HCT116 (cell line): ENCODE measurements at regions not wholly inside any gene's neighbourhood (a gene's known extent, or its start where the extent isn't known, plus 50 kb on each side); places are given as distances from the start of the nearest gene placed in this dataset.

Experiments used
- CBX3 ChIP-seq: IDR thresholded peaks from 2 replicates; pipeline ENCODE4 v1.6.1; 2012; ENCODE audit warnings: low read depth
- CTCF ChIP-seq, 3 experiments: fragments of 200-600 bp in 1 of 3; sonication (generic) in 1 of 3; IDR thresholded peaks in 2 of 3; conservative IDR thresholded peaks in 1 of 3; 2 replicates each; pipeline ENCODE4 v1.5.1; 2012 to 2017; ENCODE audit warnings: low read depth in 2 of 3, low read length in 2 of 3, antibody characterized with exemption in 1 of 3, borderline replicate concordance in 1 of 3, control low read depth in 1 of 3, mild to moderate bottlenecking in 1 of 3, mixed read lengths in 1 of 3, mixed run types in 1 of 3, moderate library complexity in 1 of 3; ENCODE audit not compliant: insufficient read depth in 1 of 3
- EZH2 ChIP-seq: fragments of 200-600 bp; sonication (generic); IDR thresholded peaks from 2 replicates; pipeline ENCODE4 v1.6.1; 2017; ENCODE audit warnings: antibody characterized with exemption, mixed run types
- JUND ChIP-seq: IDR thresholded peaks from 2 replicates; pipeline ENCODE4 v1.6.1; 2012
- MAX ChIP-seq: IDR thresholded peaks from 2 replicates; pipeline ENCODE4 v1.6.1; 2012
- POLR2A ChIP-seq: IDR thresholded peaks from 2 replicates; pipeline ENCODE4 v1.7.0; 2011; ENCODE audit warnings: borderline replicate concordance; ENCODE audit not compliant: insufficient read depth, insufficient read length; ENCODE audit errors: extremely low read depth
- POLR2AphosphoS5 ChIP-seq: IDR thresholded peaks from 2 replicates; pipeline ENCODE4 v1.6.1; 2011; ENCODE audit warnings: mild to moderate bottlenecking, low read depth, low read length, moderate library complexity
- SP1 ChIP-seq: IDR thresholded peaks from 2 replicates; pipeline ENCODE4 v1.6.1; 2012; ENCODE audit warnings: low read depth
- YY1 ChIP-seq: IDR thresholded peaks from 2 replicates; pipeline ENCODE4 v1.6.1; 2011; ENCODE audit warnings: low read length, low read depth, moderate library complexity, mild to moderate bottlenecking; ENCODE audit not compliant: insufficient replicate concordance; ENCODE audit errors: extremely low read depth
- TF ChIP-seq, protein P1 (sequence below): IDR thresholded peaks from 2 replicates; pipeline ENCODE4 v1.6.1; 2011; ENCODE audit warnings: mild to moderate bottlenecking, low read length, moderate library complexity; ENCODE audit not compliant: insufficient replicate concordance; ENCODE audit errors: extremely low read depth
- TF ChIP-seq, protein P2 (sequence below): IDR thresholded peaks from 2 replicates; pipeline ENCODE4 v1.6.1; 2012; ENCODE audit warnings: low read depth

GRCh38 chr3:118472586-118472985 is 562.1 kb downstream of the IGSF11 start:
- no peak for TF ChIP-seq CTCF (IDR thresholded peaks at IDR 0.05 in 2 of 3, conservative IDR thresholded peaks at IDR 0.05 in 1 of 3; ENCODE audit: borderline replicate concordance in 1 of 3, insufficient read depth in 1 of 3, low read depth in 2 of 3, low read length in 2 of 3)
- no peak for TF ChIP-seq POLR2AphosphoS5
- TF ChIP-seq SP1: no peak
- TF ChIP-seq CBX3: no peak
- TF ChIP-seq POLR2A: no peak
- TF ChIP-seq, protein P1, sequence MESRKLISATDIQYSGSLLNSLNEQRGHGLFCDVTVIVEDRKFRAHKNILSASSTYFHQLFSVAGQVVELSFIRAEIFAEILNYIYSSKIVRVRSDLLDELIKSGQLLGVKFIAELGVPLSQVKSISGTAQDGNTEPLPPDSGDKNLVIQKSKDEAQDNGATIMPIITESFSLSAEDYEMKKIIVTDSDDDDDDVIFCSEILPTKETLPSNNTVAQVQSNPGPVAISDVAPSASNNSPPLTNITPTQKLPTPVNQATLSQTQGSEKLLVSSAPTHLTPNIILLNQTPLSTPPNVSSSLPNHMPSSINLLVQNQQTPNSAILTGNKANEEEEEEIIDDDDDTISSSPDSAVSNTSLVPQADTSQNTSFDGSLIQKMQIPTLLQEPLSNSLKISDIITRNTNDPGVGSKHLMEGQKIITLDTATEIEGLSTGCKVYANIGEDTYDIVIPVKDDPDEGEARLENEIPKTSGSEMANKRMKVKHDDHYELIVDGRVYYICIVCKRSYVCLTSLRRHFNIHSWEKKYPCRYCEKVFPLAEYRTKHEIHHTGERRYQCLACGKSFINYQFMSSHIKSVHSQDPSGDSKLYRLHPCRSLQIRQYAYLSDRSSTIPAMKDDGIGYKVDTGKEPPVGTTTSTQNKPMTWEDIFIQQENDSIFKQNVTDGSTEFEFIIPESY: no peak
- TF ChIP-seq MAX: no peak
- no peak for TF ChIP-seq YY1
- TF ChIP-seq JUND: no peak
- TF ChIP-seq, protein P2, sequence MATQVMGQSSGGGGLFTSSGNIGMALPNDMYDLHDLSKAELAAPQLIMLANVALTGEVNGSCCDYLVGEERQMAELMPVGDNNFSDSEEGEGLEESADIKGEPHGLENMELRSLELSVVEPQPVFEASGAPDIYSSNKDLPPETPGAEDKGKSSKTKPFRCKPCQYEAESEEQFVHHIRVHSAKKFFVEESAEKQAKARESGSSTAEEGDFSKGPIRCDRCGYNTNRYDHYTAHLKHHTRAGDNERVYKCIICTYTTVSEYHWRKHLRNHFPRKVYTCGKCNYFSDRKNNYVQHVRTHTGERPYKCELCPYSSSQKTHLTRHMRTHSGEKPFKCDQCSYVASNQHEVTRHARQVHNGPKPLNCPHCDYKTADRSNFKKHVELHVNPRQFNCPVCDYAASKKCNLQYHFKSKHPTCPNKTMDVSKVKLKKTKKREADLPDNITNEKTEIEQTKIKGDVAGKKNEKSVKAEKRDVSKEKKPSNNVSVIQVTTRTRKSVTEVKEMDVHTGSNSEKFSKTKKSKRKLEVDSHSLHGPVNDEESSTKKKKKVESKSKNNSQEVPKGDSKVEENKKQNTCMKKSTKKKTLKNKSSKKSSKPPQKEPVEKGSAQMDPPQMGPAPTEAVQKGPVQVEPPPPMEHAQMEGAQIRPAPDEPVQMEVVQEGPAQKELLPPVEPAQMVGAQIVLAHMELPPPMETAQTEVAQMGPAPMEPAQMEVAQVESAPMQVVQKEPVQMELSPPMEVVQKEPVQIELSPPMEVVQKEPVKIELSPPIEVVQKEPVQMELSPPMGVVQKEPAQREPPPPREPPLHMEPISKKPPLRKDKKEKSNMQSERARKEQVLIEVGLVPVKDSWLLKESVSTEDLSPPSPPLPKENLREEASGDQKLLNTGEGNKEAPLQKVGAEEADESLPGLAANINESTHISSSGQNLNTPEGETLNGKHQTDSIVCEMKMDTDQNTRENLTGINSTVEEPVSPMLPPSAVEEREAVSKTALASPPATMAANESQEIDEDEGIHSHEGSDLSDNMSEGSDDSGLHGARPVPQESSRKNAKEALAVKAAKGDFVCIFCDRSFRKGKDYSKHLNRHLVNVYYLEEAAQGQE: no peak
- TF ChIP-seq EZH2: no peak
